Small intestine (tissue), 7 donors: ENCODE measurements at regions not wholly inside any gene's neighbourhood (a gene's known extent, or its start where the extent isn't known, plus 50 kb on each side); places are given as distances from the start of the nearest gene placed in this dataset.
A peak's percentile ranks its signal among the peaks of the same experiment; 100 is the strongest.

Experiments
- DNase-seq, 2 donors: peaks; one replicate each; pipeline versions ENCODE4 v3.0.0 to v3.0.0-alpha.2; 2013
- FAIRE-seq: peaks from 2 replicates; lab custom pipeline; 2012; peaks lifted over from hg19 to GRCh38; lab: Jason Lieb, UNC
- H3K27ac ChIP-seq, 3 donors: one replicate each; pipeline ENCODE4 v1.5.1; 2013; ENCODE audit warnings: low read length in 2 of 3, mild to moderate bottlenecking in 2 of 3, control low read depth in 1 of 3, inconsistent platforms in 1 of 3, low read depth in 1 of 3, moderate library complexity in 1 of 3
- H3K27me3 ChIP-seq, 3 donors: one replicate each; pipeline ENCODE4 v1.6.1; 2013; ENCODE audit warnings: low read length in 3 of 3, inconsistent platforms in 1 of 3; ENCODE audit not compliant: control insufficient read depth in 3 of 3, insufficient read depth in 3 of 3
- H3K36me3 ChIP-seq, 3 donors: one replicate each; pipeline ENCODE4 v1.6.1; 2013; ENCODE audit warnings: low read length in 3 of 3, inconsistent platforms in 1 of 3, low read depth in 1 of 3, mild to moderate bottlenecking in 1 of 3, moderate library complexity in 1 of 3; ENCODE audit not compliant: control insufficient read depth in 3 of 3, insufficient read depth in 2 of 3
- H3K4me1 ChIP-seq, 3 donors: one replicate each; pipeline ENCODE4 v1.6.1; 2013; ENCODE audit warnings: low read length in 2 of 3, inconsistent platforms in 1 of 3, low read depth in 1 of 3, mild to moderate bottlenecking in 1 of 3, moderate library complexity in 1 of 3; ENCODE audit not compliant: control insufficient read depth in 3 of 3, insufficient read depth in 2 of 3
- H3K4me3 ChIP-seq, 3 donors: one replicate each; pipeline ENCODE4 v1.5.1; 2013; ENCODE audit warnings: low read length in 3 of 3, control low read depth in 1 of 3, inconsistent platforms in 1 of 3, low read depth in 1 of 3, mild to moderate bottlenecking in 1 of 3, moderate library complexity in 1 of 3
- H3K9me3 ChIP-seq, 2 donors: one replicate each; pipeline ENCODE4 v1.6.1; 2013; ENCODE audit warnings: low read depth in 1 of 2, low read length in 1 of 2; ENCODE audit not compliant: control insufficient read depth in 2 of 2, insufficient read depth in 1 of 2
- WGBS, 3 donors: extraction: QIAGEN DNeasy Blood & Tissue Kit; methylation state at CpG; one replicate each; pipeline ENCODE4 v1.1.7; 2013; 5-methylcytosine and 5-hydroxymethylcytosine counted together
- donor health status: healthy with polysubstance abuse.
- donor health status: control.
- donor health status: control.
- donor health status: Bipolar disorder and iron deficiency.
- donor health status: healthy.

DNA sequence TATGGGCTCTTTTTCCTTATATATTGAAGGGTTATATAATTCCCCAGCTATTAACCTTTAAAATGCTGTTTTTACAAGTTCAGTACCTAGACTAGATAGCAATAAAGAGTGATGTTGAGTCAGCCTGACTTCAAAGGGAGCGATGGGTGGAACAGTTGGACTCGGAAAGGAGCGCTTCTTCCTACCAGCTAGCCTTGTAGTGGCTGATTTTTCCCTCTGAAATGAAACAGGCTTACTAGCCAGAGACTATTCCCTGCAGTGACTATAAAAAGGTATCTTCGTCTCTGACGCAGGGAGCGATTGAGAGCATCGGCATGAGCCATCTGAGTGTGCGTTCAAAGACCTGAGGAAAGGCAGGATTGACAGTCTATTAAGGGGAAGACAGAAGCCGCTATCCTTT lies 66.0 kb upstream of the GRAMD1B start:
- no peak for FAIRE-seq
- no peak for DNase-seq
- Histone ChIP-seq H3K9me3 (no peaks in the 10 kb centered on the region), H3K27ac (no peak overlapping the region), H3K4me1 (peaks cover 0 to 2% (median 0%) of the 10 kb centered on the region in 3 donors), H3K36me3 (no peaks in the 10 kb centered on the region), H3K27me3 (peaks cover 0 to 30% (median 7%) of the 10 kb centered on the region in 3 donors), H3K4me3 (no peak overlapping the region)
- WGBS, 3 donors, result 90 to 93% (median 91%) methylated on average over 9 of the region's 9 CpGs

- FAIRE-seq (no peak), DNase-seq (no peak)
- Histone ChIP-seq H3K27ac (no peak overlapping the region), H3K36me3 (no peaks in the 10 kb centered on the region), H3K4me1 (peaks cover 0 to 2% (median 0%) of the 10 kb centered on the region in 3 donors), H3K27me3 (peaks cover 0 to 35% (median 10%) of the 10 kb centered on the region in 3 donors), H3K9me3 (no peaks in the 10 kb centered on the region), H3K4me3 (no peak overlapping the region)
- WGBS, 3 donors, result 59 to 73% (median 61%) methylated on average over 4 of the region's 4 CpGs
Measured at GRCh38 chr11:123363556-123363955, 66.5 kb upstream of the GRAMD1B start.

DNA sequence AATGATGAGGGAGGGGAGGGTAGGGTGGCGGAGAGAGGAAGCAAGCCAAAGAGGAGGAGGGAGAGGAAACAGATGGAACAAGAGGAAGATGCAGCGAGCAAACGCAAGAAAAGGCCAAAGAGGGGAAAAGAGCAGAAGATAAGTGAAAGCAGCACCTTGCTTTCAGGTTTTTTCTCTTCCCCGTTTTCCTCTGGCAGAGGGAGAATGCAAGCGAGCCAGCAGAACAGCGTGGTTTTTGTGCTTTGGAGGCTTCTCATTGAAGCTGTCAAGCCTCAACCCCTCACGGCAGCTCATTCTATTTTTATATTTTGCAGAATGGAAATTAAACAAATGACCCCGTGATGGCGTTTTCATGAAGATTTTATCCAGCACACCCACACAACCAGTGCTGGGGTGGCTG lies 67.1 kb upstream of the GRAMD1B start:
- FAIRE-seq, result no peak
- no peak overlapping the region for H3K27ac ChIP-seq

GRCh38 chr11:123362186-123362585 lies 67.9 kb upstream of the GRAMD1B start:
- Histone ChIP-seq H3K27ac (no peak overlapping the region), H3K4me3 (no peak overlapping the region), H3K9me3 (no peaks in the 10 kb centered on the region), H3K27me3 (peaks cover 3 to 47% (median 17%) of the 10 kb centered on the region in 3 donors), H3K36me3 (no peaks in the 10 kb centered on the region), H3K4me1 (peaks cover 0 to 2% (median 0%) of the 10 kb centered on the region in 3 donors)
- no peak for FAIRE-seq
- no peak for DNase-seq

More for the DNA sequence above, 67.1 kb upstream of the GRAMD1B start:
- 29 to 72% (median 55%) methylated on average over 9 of the region's 9 CpGs for WGBS, 3 donors
- H3K36me3 ChIP-seq, result no peaks in the 10 kb centered on the region
- H3K27me3 ChIP-seq, result peaks cover 3 to 40% (median 14%) of the 10 kb centered on the region in 3 donors
- no peak for DNase-seq
- no peak overlapping the region for H3K4me3 ChIP-seq
- peaks cover 0 to 2% (median 0%) of the 10 kb centered on the region in 3 donors for H3K4me1 ChIP-seq
- H3K9me3 ChIP-seq, result no peaks in the 10 kb centered on the region

- 67 to 85% (median 68%) methylated on average over 1 of the region's 1 CpG for WGBS, 3 donors
- H3K4me1 ChIP-seq, result peaks cover 0 to 2% (median 0%) of the 10 kb centered on the region in 3 donors
- peaks cover 3 to 52% (median 17%) of the 10 kb centered on the region in 3 donors for H3K27me3 ChIP-seq
- no peak overlapping the region for H3K4me3 ChIP-seq
- no peaks in the 10 kb centered on the region for H3K9me3 ChIP-seq
- H3K27ac ChIP-seq, result no peak overlapping the region
- H3K36me3 ChIP-seq, result no peaks in the 10 kb centered on the region
- DNase-seq (no peak), FAIRE-seq (no peak)
Measured at GRCh38 chr11:123361110-123361509, 69.0 kb upstream of the GRAMD1B start.

DNA sequence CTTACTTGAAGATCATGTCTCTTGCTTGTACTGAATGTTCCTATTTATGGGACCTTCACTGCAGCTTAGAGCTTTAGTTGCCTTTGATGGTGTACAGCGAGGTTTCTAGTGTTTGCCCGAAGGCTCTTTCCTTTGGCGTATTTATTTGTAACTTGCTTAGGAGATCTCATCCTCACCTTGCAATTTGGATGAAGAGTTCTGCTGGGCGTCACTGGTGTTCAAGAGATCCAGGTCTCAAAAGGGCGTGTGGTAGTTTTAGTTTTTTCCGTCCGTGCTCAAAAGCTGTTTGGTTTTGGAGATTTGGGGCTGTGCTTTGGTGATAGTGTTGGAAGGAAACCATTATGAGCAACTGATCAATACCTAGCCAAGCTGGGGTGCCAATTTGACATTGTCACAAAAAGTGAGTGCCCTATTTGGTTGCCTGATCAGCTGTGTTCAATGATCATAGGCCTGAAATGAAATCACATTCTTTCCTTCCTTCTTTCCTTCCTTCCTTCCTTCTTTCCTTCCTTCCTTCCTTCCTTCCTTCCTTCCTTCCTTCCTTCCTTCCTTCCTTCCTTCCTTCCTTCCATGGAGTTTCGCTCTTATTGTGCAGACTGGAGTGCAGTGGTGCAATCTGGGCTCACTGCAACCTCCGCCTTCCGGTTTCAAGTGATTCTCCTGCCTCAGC lies 69.7 kb upstream of the GRAMD1B start:
- H3K36me3 ChIP-seq, result no peaks in the 10 kb centered on the region
- no peak overlapping the region for H3K27ac ChIP-seq
- H3K4me1 ChIP-seq, result peaks cover 0 to 2% (median 0%) of the 10 kb centered on the region in 3 donors
- H3K4me3 ChIP-seq, result no peak overlapping the region
- H3K9me3 ChIP-seq, result no peaks in the 10 kb centered on the region
- 89 to 92% (median 91%) methylated on average over 10 of the region's 10 CpGs for WGBS, 3 donors
- no peak for FAIRE-seq
- peaks cover 3 to 52% (median 17%) of the 10 kb centered on the region in 3 donors for H3K27me3 ChIP-seq
- DNase-seq, result no peak

DNA sequence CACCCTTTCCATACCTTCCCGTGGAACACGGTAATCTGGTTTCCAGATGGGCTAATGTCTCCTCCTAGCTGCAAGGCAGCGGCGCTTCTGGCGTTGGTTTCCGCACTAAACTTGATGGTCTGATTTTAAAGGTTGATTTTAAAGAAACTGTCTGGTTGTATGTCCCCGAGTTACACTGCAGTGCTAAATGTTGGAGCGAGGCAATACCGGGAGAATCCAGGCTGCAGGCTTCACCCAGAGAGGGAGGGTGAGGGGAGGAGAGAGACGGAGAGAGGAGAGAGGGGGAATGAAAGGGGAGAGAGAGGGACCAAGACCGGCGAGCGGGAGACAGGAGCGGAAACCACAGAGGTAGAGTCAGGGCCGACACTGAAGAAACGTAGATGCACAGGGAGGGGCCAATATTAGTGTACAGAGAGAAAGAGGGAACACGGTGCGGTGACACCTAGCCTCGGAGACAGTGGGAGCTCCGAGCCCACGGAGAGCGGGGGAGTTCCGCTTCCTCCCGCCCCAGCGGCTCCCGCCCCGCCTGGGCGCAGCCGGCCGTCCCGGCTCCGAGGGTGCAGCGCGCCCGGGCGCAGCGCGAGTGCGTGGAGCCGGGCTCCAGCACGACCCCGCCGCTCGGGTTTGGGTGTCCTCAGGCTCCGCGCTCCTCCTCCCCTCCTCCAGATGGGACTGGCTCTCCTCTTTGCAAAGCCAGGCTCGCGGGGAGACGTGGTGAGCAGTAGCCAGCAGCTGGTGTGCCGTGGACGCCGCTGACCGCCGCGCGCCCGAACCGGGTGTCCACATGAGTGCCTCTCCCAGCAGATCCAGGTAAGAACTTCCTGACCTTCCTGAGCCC lies 71.9 kb upstream of the GRAMD1B start:
- H3K36me3 ChIP-seq, result no peaks in the 10 kb centered on the region
- no peak overlapping the region for H3K27ac ChIP-seq
- peaks cover 0 to 2% (median 0%) of the 10 kb centered on the region in 3 donors for H3K4me1 ChIP-seq
- H3K27me3 ChIP-seq, result peaks cover 3 to 52% (median 17%) of the 10 kb centered on the region in 3 donors
- H3K4me3 ChIP-seq, result peak overlapping the region in 2 of 3 donors; percentile 33 to 36
- FAIRE-seq, result no peak
- peak; percentile 22 to 35 for DNase-seq
- H3K9me3 ChIP-seq, result no peaks in the 10 kb centered on the region
- 1% methylated on average over 45 to 58 of the region's 58 CpGs for WGBS, 3 donors

DNA sequence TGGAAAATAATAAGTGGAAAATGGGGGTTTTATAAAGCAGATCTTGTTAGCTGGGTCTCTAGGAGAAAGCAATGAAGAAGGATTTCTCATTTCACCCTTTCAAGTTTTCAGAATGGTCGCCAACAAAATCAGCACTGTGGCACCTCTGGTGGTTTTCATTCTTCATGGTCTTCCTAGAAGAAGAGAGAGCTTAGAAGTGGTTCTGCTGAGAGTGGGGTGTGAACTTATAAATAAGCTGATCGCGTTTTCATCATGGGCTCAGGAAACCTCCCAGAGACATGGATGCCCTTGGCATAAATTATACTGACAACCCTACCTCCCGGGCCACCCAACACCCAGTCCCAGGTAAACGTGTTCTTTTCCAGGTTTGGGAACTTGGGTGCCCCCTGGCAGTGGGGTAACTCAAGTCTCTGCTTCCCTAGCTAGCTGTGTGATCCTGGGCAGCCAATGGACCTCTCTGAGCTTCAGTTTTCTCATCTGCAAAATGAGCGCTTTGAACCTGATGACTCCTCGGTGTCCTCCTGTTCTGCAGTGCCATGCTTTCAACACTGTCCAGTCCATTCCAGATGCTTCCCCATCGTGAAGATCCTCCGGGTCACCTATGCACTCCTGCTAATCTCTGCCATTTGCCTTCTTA lies 72.6 kb upstream of the GRAMD1B start:
- Histone ChIP-seq H3K9me3 (no peaks in the 10 kb centered on the region), H3K4me1 (no peaks in the 10 kb centered on the region), H3K36me3 (no peaks in the 10 kb centered on the region), H3K4me3 (no peak overlapping the region), H3K27ac (no peak overlapping the region), H3K27me3 (peaks cover 3 to 53% (median 17%) of the 10 kb centered on the region in 3 donors)
- DNase-seq (no peak), FAIRE-seq (no peak)
- WGBS, 3 donors, result 49 to 53% (median 50%) methylated on average over 9 of the region's 9 CpGs
